Mesendoderm (in vitro differentiated cells): ENCODE measurements at regions not wholly inside any gene's neighbourhood (a gene's known extent, or its start where the extent isn't known, plus 50 kb on each side); places are given as distances from the start of the nearest gene placed in this dataset.
A peak's percentile ranks its signal among the peaks of the same experiment; 100 is the strongest.

Experiments
- DNase-seq: peaks from one replicate; pipeline ENCODE4 v3.0.0; 2013
- H2AK5ac ChIP-seq: 2 replicates; pipeline ENCODE4 v1.6.1; 2013; ENCODE audit warnings: low read length, inconsistent platforms
- H2BK120ac ChIP-seq: 2 replicates; pipeline ENCODE4 v1.6.1; 2013; ENCODE audit warnings: low read depth, mild to moderate bottlenecking, low read length, moderate library complexity, mixed read lengths
- H2BK15ac ChIP-seq: replicated peaks from 2 replicates; pipeline ENCODE4 v1.6.1; 2013; ENCODE audit warnings: low read depth, mild to moderate bottlenecking, moderate library complexity
- H2BK5ac ChIP-seq: 2 replicates; pipeline ENCODE4 v1.6.1; 2013; ENCODE audit warnings: low read length, inconsistent platforms
- H3K18ac ChIP-seq: 2 replicates; pipeline ENCODE4 v1.6.1; 2013; ENCODE audit warnings: mild to moderate bottlenecking, low read length, mixed read lengths
- H3K23ac ChIP-seq: one replicate; pipeline ENCODE4 v1.6.1; 2013; ENCODE audit warnings: low read length
- H3K27ac ChIP-seq: 2 replicates; pipeline ENCODE4 v1.5.1; 2013; ENCODE audit warnings: low read depth, mild to moderate bottlenecking, inconsistent platforms, low read length, moderate library complexity
- H3K27me3 ChIP-seq: 2 replicates; pipeline ENCODE4 v1.6.1; 2013; ENCODE audit warnings: low read length, control low read depth, mild to moderate bottlenecking, inconsistent platforms; ENCODE audit not compliant: insufficient read depth, poor library complexity
- H3K36me3 ChIP-seq: 2 replicates; pipeline ENCODE4 v1.6.1; 2013; ENCODE audit warnings: low read length, inconsistent platforms; ENCODE audit not compliant: control insufficient read depth, insufficient read depth
- H3K4ac ChIP-seq: one replicate; pipeline ENCODE4 v1.6.1; 2013; ENCODE audit warnings: low read depth, mild to moderate bottlenecking, low read length, moderate library complexity
- H3K4me1 ChIP-seq: 2 replicates; pipeline ENCODE4 v1.6.1; 2013; ENCODE audit warnings: low read depth, low read length, inconsistent platforms; ENCODE audit not compliant: control insufficient read depth
- H3K4me2 ChIP-seq: 2 replicates; pipeline ENCODE4 v1.6.1; 2013; ENCODE audit warnings: low read length
- H3K4me3 ChIP-seq: 2 replicates; pipeline ENCODE4 v1.5.1; 2013; ENCODE audit warnings: mild to moderate bottlenecking, low read length
- H3K56ac ChIP-seq: one replicate; pipeline ENCODE4 v1.6.1; 2013; ENCODE audit warnings: low read length
- H3K79me1 ChIP-seq: 2 replicates; pipeline ENCODE4 v1.6.1; 2013; ENCODE audit warnings: low read length, inconsistent platforms
- H3K79me2 ChIP-seq: 2 replicates; pipeline ENCODE4 v1.6.1; 2013; ENCODE audit warnings: mild to moderate bottlenecking, low read length; ENCODE audit not compliant: control insufficient read depth, insufficient read depth
- H3K9ac ChIP-seq: 2 replicates; pipeline ENCODE4 v1.6.1; 2013; ENCODE audit warnings: low read length, inconsistent platforms
- H4K5ac ChIP-seq: one replicate; pipeline ENCODE4 v1.6.1; 2013; ENCODE audit warnings: low read length
- H4K8ac ChIP-seq: one replicate; pipeline ENCODE4 v1.6.1; 2013; ENCODE audit warnings: low read depth, mild to moderate bottlenecking, control low read depth, low read length, moderate library complexity
- WGBS: extraction: QIAGEN DNeasy Blood & Tissue Kit; methylation state at CpG from one replicate; pipeline ENCODE4 v1.1.7; 2013; ENCODE audit warnings: low lambda C conversion rate, missing lambda C conversion rate; ENCODE audit not compliant: insufficient coverage; ENCODE audit errors: extremely low coverage; 5-methylcytosine and 5-hydroxymethylcytosine counted together

DNA sequence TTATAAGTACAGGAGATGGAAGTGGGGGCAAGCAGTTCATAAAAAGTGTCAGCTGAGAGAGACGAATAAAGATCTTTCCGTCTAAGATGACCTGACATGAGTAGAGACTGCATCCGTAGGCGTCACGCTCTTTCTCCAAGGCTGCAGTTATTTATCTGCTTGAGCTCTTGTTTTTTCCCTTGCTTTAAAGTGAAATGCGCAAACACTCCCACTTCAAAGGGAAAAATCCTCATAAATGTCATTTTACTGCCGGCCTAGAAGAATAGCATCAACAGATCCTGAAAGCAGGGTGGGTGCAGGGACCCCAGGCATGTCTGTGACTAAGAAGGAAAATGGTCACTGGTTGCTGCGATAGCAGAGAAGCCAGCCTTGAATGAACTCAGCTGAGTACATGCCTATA lies 647.4 kb downstream of the MED13L start:
- H3K4me3 ChIP-seq, result no peak overlapping the region
- H2BK120ac ChIP-seq, result no peak overlapping the region
- no peak for DNase-seq
- H3K79me2 ChIP-seq, result no peaks in the 10 kb centered on the region
- no peak overlapping the region for H3K23ac ChIP-seq
- no peaks in the 10 kb centered on the region for H3K27me3 ChIP-seq
- H3K79me1 ChIP-seq, result no peaks in the 10 kb centered on the region
- H3K27ac ChIP-seq, result no peak overlapping the region
- no peak overlapping the region for H2BK15ac ChIP-seq
- no peak overlapping the region for H3K4ac ChIP-seq
- H3K18ac ChIP-seq, result no peak overlapping the region
- no peaks in the 10 kb centered on the region for H3K36me3 ChIP-seq
- no peak overlapping the region for H2BK5ac ChIP-seq
- no peak overlapping the region for H2AK5ac ChIP-seq
- peaks cover 5% of the 10 kb centered on the region for H3K4me1 ChIP-seq
- H3K9ac ChIP-seq, result no peak overlapping the region
- no peak overlapping the region for H3K56ac ChIP-seq
- no peak overlapping the region for H4K8ac ChIP-seq
- H4K5ac ChIP-seq, result no peak overlapping the region
- no peak overlapping the region for H3K4me2 ChIP-seq
- no CpG with 5 or more reads among the region's 8 CpGs for WGBS

GRCh38 chr12:115626210-115626609 lies 651.3 kb downstream of the MED13L start:
- H3K36me3 ChIP-seq, result no peaks in the 10 kb centered on the region
- no peak overlapping the region for H2BK5ac ChIP-seq
- 100% methylated on average over 1 of the region's 3 CpGs for WGBS
- no peak overlapping the region for H3K4ac ChIP-seq
- no peak overlapping the region for H2BK15ac ChIP-seq
- H4K8ac ChIP-seq, result no peak overlapping the region
- H3K4me2 ChIP-seq, result no peak overlapping the region
- no peaks in the 10 kb centered on the region for H3K27me3 ChIP-seq
- H3K23ac ChIP-seq, result no peak overlapping the region
- H2AK5ac ChIP-seq, result no peak overlapping the region
- H3K79me1 ChIP-seq, result no peaks in the 10 kb centered on the region
- no peak for DNase-seq
- H3K18ac ChIP-seq, result no peak overlapping the region
- no peak overlapping the region for H4K5ac ChIP-seq
- no peak overlapping the region for H3K9ac ChIP-seq
- peaks cover under 1% of the 10 kb centered on the region for H3K4me1 ChIP-seq
- no peaks in the 10 kb centered on the region for H3K79me2 ChIP-seq
- H3K4me3 ChIP-seq, result no peak overlapping the region
- no peak overlapping the region for H3K56ac ChIP-seq
- H3K27ac ChIP-seq, result no peak overlapping the region
- H2BK120ac ChIP-seq, result no peak overlapping the region

- Histone ChIP-seq H3K4me3 (no peak overlapping the region), H3K4me1 (no peaks in the 10 kb centered on the region), H3K23ac (no peak overlapping the region), H3K9ac (no peak overlapping the region), H3K18ac (no peak overlapping the region), H3K4me2 (no peak overlapping the region), H3K36me3 (no peaks in the 10 kb centered on the region), H3K79me2 (no peaks in the 10 kb centered on the region), H2BK5ac (no peak overlapping the region), H3K56ac (no peak overlapping the region), H2BK120ac (no peak overlapping the region), H3K27ac (no peak overlapping the region), H3K27me3 (no peaks in the 10 kb centered on the region), H4K5ac (no peak overlapping the region), H3K79me1 (no peaks in the 10 kb centered on the region), H4K8ac (no peak overlapping the region), H2AK5ac (no peak overlapping the region), H3K4ac (no peak overlapping the region), H2BK15ac (no peak overlapping the region)
- WGBS, result no CpG with 5 or more reads among the region's 18 CpGs
- DNase-seq, result peak; percentile 50
Observed at GRCh38 chr12:115623764-115624334, 653.6 kb downstream of the MED13L start.

DNA sequence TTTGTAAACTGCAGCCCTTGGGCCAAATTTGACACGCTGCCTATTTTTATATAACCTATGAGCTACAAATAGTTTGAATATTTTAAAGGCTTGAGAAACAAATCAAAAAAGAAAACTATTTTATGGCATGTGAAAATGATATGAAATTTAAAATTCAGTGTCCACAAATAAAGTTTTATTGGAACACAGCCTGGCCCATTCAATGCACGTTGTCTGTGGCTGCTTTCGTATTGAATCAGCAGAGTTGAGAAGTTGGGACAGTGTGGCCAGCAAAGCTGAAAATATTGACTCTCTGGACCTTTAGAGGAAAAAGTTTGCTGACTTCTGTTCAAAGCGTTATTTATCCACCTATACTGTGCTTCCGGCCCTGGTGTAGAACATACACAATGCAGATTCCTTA lies 654.2 kb downstream of the MED13L start:
- Histone ChIP-seq H3K4ac (no peak overlapping the region), H3K36me3 (no peaks in the 10 kb centered on the region), H3K79me2 (no peaks in the 10 kb centered on the region), H3K4me2 (no peak overlapping the region), H3K4me1 (no peaks in the 10 kb centered on the region), H4K5ac (no peak overlapping the region), H4K8ac (no peak overlapping the region), H3K27me3 (no peaks in the 10 kb centered on the region), H2BK15ac (no peak overlapping the region), H3K79me1 (no peaks in the 10 kb centered on the region), H2AK5ac (no peak overlapping the region), H3K23ac (no peak overlapping the region), H3K9ac (no peak overlapping the region), H3K4me3 (no peak overlapping the region), H3K18ac (no peak overlapping the region), H3K27ac (no peak overlapping the region), H2BK5ac (no peak overlapping the region), H2BK120ac (no peak overlapping the region), H3K56ac (no peak overlapping the region)
- no peak for DNase-seq
- WGBS, result no CpG with 5 or more reads among the region's 5 CpGs

- H3K27me3 ChIP-seq, result no peaks in the 10 kb centered on the region
- no peak overlapping the region for H2BK5ac ChIP-seq
- H3K27ac ChIP-seq, result no peak overlapping the region
- no peak overlapping the region for H3K4me3 ChIP-seq
- H3K23ac ChIP-seq, result no peak overlapping the region
- H3K18ac ChIP-seq, result no peak overlapping the region
- no peak overlapping the region for H3K56ac ChIP-seq
- no peak overlapping the region for H3K4me2 ChIP-seq
- no CpG with 5 or more reads among the region's 4 CpGs for WGBS
- no peaks in the 10 kb centered on the region for H3K4me1 ChIP-seq
- H3K36me3 ChIP-seq, result no peaks in the 10 kb centered on the region
- DNase-seq, result no peak
- no peak overlapping the region for H2AK5ac ChIP-seq
- H3K79me2 ChIP-seq, result no peaks in the 10 kb centered on the region
- no peak overlapping the region for H3K4ac ChIP-seq
- H2BK120ac ChIP-seq, result no peak overlapping the region
- no peak overlapping the region for H2BK15ac ChIP-seq
- no peak overlapping the region for H4K8ac ChIP-seq
- no peaks in the 10 kb centered on the region for H3K79me1 ChIP-seq
- no peak overlapping the region for H4K5ac ChIP-seq
- H3K9ac ChIP-seq, result no peak overlapping the region
Observed at GRCh38 chr12:115620816-115621215, 656.7 kb downstream of the MED13L start.

- H3K79me2 ChIP-seq, result no peaks in the 10 kb centered on the region
- no peak overlapping the region for H2BK5ac ChIP-seq
- no peak overlapping the region for H3K27ac ChIP-seq
- no CpG with 5 or more reads among the region's 3 CpGs for WGBS
- H3K4ac ChIP-seq, result no peak overlapping the region
- no peak overlapping the region for H2AK5ac ChIP-seq
- no peaks in the 10 kb centered on the region for H3K27me3 ChIP-seq
- H3K23ac ChIP-seq, result no peak overlapping the region
- no peak overlapping the region for H3K4me2 ChIP-seq
- no peaks in the 10 kb centered on the region for H3K79me1 ChIP-seq
- no peak overlapping the region for H3K18ac ChIP-seq
- H3K36me3 ChIP-seq, result no peaks in the 10 kb centered on the region
- H3K4me3 ChIP-seq, result no peak overlapping the region
- H3K4me1 ChIP-seq, result no peaks in the 10 kb centered on the region
- no peak overlapping the region for H2BK15ac ChIP-seq
- peak; percentile 65 for DNase-seq
- H3K9ac ChIP-seq, result no peak overlapping the region
- no peak overlapping the region for H3K56ac ChIP-seq
- H4K5ac ChIP-seq, result no peak overlapping the region
- no peak overlapping the region for H2BK120ac ChIP-seq
- no peak overlapping the region for H4K8ac ChIP-seq
Observed at GRCh38 chr12:115619889-115620288, 657.6 kb downstream of the MED13L start.
